ENCODE measurements at regions not wholly inside any gene's neighbourhood (a gene's known extent, or its start where the extent isn't known, plus 50 kb on each side); places are given as distances from the start of the nearest gene placed in this dataset.

GRCh38 chr10:69731184-69731583 lies 70.5 kb upstream of the COL13A1 start:
- TF ChIP-seq EZH2phosphoT487 (IDR thresholded peaks at IDR 0.05; ENCODE audit: borderline replicate concordance, low read length): no peak
- TF ChIP-seq, protein P1, sequence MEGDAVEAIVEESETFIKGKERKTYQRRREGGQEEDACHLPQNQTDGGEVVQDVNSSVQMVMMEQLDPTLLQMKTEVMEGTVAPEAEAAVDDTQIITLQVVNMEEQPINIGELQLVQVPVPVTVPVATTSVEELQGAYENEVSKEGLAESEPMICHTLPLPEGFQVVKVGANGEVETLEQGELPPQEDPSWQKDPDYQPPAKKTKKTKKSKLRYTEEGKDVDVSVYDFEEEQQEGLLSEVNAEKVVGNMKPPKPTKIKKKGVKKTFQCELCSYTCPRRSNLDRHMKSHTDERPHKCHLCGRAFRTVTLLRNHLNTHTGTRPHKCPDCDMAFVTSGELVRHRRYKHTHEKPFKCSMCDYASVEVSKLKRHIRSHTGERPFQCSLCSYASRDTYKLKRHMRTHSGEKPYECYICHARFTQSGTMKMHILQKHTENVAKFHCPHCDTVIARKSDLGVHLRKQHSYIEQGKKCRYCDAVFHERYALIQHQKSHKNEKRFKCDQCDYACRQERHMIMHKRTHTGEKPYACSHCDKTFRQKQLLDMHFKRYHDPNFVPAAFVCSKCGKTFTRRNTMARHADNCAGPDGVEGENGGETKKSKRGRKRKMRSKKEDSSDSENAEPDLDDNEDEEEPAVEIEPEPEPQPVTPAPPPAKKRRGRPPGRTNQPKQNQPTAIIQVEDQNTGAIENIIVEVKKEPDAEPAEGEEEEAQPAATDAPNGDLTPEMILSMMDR (IDR thresholded peaks at IDR 0.05; ENCODE audit: low read depth, low read length, poor library complexity, severe bottlenecking): no peak
